AG08396 (cell line): ENCODE measurements at regions not wholly inside any gene's neighbourhood (a gene's known extent, or its start where the extent isn't known, plus 50 kb on each side); places are given as distances from the start of the nearest gene placed in this dataset.
"Not testable (repeated sequence)": the region's sequence is repeated elsewhere in the genome, so short reads cannot be mapped to it uniquely, and the experiment has no call there.

Source experiments
- DNase-seq: peaks from one replicate; pipeline ENCODE4 v3.0.0; 2012; ENCODE audit warnings: low spot score, mixed read lengths

- DNase-seq: no peak
Measured at GRCh38 chr16:14002416-14002990, 68.6 kb upstream of the MRTFB start.

- peak; percentile 64 for DNase-seq
Measured at GRCh38 chr16:14003074-14003570, 68.0 kb upstream of the MRTFB start.

GRCh38 chr16:14004031-14004728 lies 66.9 kb upstream of the MRTFB start:
- DNase-seq: no peak

- DNase-seq: no peak
Measured at GRCh38 chr16:14004729-14005315, 66.3 kb upstream of the MRTFB start.

- DNase-seq: no peak
Measured at GRCh38 chr16:14005335-14005734, 65.8 kb upstream of the MRTFB start.

- DNase-seq: no peak
Measured at GRCh38 chr16:14007450-14007849, 63.7 kb upstream of the MRTFB start.

DNA sequence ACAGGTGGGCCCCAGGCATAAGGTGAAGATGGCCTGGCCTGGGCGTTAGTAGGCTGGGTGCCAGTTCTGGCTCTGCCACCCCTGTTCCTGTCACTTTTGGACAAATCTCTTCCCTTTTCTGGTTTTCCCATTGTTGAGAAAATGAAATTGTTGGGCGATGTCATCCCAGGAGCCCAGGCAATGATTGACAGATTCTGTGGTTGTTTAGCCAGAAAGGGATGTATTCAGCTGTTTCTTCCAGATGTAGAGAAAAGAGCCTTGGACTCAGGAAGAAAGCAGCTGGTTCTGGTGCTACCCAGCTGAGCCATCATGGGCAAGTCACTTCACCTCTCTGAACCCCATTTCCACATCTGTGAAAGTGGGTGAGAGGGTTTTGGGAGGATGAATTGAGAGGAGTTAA lies 60.1 kb upstream of the MRTFB start:
- DNase-seq: no peak

DNA sequence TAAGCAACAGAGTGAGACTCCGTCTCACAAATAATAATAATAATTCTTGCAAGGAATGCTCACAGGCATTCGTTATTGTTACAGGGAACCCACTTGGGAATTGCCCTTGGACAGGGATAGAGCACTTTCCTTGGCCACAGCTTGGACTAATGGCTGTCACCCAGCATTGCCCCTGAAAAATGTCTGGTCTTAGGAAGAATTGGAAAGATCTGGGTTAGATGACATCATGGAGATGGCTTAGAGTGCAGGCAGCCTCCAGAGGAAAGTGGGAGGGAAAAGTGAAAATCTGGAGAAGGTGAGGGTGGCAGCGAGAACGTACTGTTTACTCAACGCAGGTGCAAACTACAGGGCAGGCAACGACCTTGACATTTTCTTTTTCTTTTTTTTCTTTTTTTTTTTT lies 59.3 kb upstream of the MRTFB start:
- DNase-seq: no peak

DNA sequence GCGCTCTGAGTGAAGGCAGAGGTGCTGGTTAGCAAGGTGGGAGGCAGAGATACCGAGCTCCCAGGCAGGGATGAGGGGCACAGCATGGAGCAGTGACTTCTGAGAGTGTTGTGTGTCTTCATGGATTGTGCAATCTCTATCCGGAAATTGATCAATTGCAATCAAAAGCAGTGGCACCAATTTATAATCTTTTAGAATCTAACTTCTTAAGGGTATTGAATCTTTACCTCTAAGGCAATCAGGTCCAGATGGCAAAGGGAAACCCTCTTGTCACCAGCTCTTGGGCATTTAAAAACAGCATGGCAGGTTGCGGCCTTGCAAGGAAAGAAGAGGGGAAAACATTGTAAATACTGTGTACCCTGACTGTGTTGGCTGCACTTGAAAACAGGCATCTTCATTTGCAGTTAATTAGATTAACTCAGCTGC lies 58.0 kb upstream of the MRTFB start:
- DNase-seq: no peak

- peak; percentile 48 for DNase-seq
Measured at GRCh38 chr16:14013571-14014283, 57.4 kb upstream of the MRTFB start.

DNA sequence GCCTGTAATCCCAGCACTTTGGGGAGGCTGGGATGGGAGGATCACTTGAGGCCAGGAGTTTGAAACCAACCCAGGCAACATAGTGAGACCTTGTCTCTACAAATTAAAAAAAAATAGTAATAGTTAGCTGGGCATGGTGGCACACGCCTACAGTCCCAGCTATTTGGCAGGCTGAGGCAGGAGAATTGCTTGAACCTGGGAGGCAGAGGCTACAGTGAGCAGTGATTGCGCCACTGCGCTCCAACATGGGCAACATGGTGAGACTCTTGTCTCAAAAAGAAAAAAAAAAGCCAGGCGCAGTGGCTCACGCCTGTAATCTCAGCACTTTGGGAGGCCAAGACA lies 56.9 kb upstream of the MRTFB start:
- DNase-seq: no peak

- no peak for DNase-seq
Measured at GRCh38 chr16:14015033-14015432, 56.1 kb upstream of the MRTFB start.

- no peak for DNase-seq
Measured at GRCh38 chr16:14015461-14015860, 55.7 kb upstream of the MRTFB start.

DNA sequence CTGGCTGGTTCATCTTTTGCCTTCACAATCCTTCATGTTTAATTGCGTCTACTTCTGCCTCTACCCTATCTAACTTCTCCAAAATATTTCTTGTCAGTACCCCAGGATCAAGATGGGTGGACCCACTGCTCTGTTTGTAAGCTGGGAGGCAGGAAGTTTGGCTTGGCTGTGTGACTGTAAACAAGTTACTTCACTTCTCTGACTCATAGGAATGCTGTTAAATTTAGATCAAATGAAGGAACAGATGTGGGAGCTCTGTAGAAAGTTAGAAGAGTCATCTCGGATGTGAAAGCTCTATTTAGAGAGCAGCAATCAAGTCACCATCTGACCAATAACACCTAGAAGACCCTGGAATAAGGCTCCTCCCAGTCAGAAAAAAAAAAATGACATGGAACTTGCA lies 55.2 kb upstream of the MRTFB start:
- DNase-seq: peak; percentile 63

- not testable (repeated sequence) for DNase-seq
Measured at GRCh38 chr16:14016362-14016761, 54.8 kb upstream of the MRTFB start.

DNA sequence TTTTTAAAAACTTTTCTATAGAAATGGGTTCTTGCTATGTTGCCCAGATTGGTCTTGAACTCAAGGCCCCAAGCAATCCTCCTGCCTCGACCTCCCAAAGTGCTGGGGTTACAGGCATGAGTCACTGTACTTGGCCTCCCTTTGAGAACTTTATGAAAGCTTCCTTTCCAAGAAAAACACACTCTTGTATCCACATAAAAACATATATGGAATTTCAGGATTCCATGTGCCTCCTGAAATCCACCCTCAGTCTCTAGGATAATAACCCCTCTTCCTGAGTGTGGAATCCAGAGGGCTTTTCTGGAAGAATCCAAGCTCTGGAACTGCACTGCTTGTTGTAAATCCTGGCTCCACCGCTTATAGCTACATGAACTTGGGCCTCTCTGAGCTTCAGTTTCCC lies 53.2 kb upstream of the MRTFB start:
- DNase-seq: no peak

DNA sequence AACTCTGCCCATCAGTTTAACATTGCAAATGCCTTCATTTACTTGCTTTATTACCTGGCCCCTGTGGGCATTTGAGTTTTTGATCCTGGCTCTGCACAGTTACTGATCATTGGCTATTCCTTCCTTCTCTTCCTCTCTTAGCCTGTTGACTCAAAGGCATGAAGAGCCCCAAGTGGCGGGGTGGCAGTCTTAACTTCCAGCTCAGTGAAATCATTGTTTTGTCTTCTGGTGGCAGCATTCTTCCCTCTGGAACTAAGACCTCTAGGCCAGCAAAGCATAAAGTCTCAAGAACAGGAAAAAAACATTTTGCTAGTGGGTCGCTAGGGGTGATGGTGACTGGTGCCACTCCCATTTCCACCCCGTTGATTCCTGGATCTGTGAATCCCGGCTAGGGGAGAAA lies 52.3 kb upstream of the MRTFB start:
- DNase-seq: no peak

DNA sequence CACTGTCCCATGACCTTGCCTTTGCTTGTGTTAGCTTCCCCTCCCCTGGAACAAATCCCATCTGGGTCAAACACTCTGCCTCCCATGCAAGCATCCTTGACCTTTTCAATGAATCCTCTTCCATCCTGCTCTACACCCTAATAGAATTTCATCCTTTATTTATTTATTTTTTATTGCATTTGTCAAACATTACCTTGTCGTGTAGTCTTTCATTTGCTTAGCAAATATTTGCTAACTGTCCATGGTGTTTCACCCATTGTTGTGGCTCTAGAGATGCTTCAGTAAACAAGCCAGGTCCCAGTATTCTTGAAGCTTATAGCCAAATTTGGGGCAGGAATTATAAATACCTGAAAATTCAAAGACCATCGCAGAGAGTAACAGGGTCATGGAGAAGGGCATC lies 51.0 kb upstream of the MRTFB start:
- no peak for DNase-seq
